GM19035 (cell line): ENCODE measurements at regions not wholly inside any gene's neighbourhood (a gene's known extent, or its start where the extent isn't known, plus 50 kb on each side); places are given as distances from the start of the nearest gene placed in this dataset.

ENCODE experiments used
- ATAC-seq: cut with Tn5 transposase; IDR thresholded peaks from one replicate; pipeline ENCODE4 v1.9.1; 2021; ENCODE audit not compliant: unreplicated experiment

- ATAC-seq = no peak
Observed at GRCh38 chr9:2346277-2346913, 275.2 kb upstream of the VLDLR start.

GRCh38 chr9:2351324-2351723, 270.3 kb upstream of the VLDLR start:
- ATAC-seq = no peak

GRCh38 chr9:2354216-2354615, 267.4 kb upstream of the VLDLR start:
- no peak for ATAC-seq

- ATAC-seq = no peak
Observed at GRCh38 chr9:2354856-2355696, 266.5 kb upstream of the VLDLR start.

GRCh38 chr9:2355697-2355983, 265.9 kb upstream of the VLDLR start:
- ATAC-seq = no peak

GRCh38 chr9:2356041-2356790, 265.4 kb upstream of the VLDLR start:
- ATAC-seq = no peak

- no peak for ATAC-seq
Observed at GRCh38 chr9:2359891-2360471, 261.6 kb upstream of the VLDLR start.

- no peak for ATAC-seq
Observed at GRCh38 chr9:2362150-2362549, 259.4 kb upstream of the VLDLR start.

- ATAC-seq = no peak
Observed at GRCh38 chr9:2363138-2363745, 258.3 kb upstream of the VLDLR start.

GRCh38 chr9:2363781-2364180, 257.8 kb upstream of the VLDLR start:
- ATAC-seq = no peak

- ATAC-seq = no peak
Observed at GRCh38 chr9:2367970-2368369, 253.6 kb upstream of the VLDLR start.

- no peak for ATAC-seq
Observed at GRCh38 chr9:2373648-2374047, 247.9 kb upstream of the VLDLR start.

GRCh38 chr9:2375114-2375513, 246.5 kb upstream of the VLDLR start:
- no peak for ATAC-seq

GRCh38 chr9:2377117-2377516, 244.5 kb upstream of the VLDLR start:
- ATAC-seq = no peak

- ATAC-seq = no peak
Observed at GRCh38 chr9:2377834-2378233, 243.8 kb upstream of the VLDLR start.

GRCh38 chr9:2378266-2378665, 243.3 kb upstream of the VLDLR start:
- ATAC-seq = no peak

- ATAC-seq = no peak
Observed at GRCh38 chr9:2378816-2379215, 242.8 kb upstream of the VLDLR start.

GRCh38 chr9:2384741-2385140, 236.8 kb upstream of the VLDLR start:
- no peak for ATAC-seq

GRCh38 chr9:2385746-2386145, 235.8 kb upstream of the VLDLR start:
- no peak for ATAC-seq

- no peak for ATAC-seq
Observed at GRCh38 chr9:2386566-2386965, 235.0 kb upstream of the VLDLR start.

GRCh38 chr9:2387166-2387565, 234.4 kb upstream of the VLDLR start:
- ATAC-seq = no peak
